ENCODE measurements at regions not wholly inside any gene's neighbourhood (a gene's known extent, or its start where the extent isn't known, plus 50 kb on each side); places are given as distances from the start of the nearest gene placed in this dataset.

- ATAC-seq (no peak), DNase-seq (no peak)
- intact Hi-C loops (cut with DNase I), result no loop called here
- H3K9me3 ChIP-seq, result peaks cover 0 to 16% (median 0%) of the 10 kb centered on the region in 11 donors
- H3K4me1 ChIP-seq, result peaks cover 0 to 9% (median 0%) of the 10 kb centered on the region in 9 donors
- no peak for TF ChIP-seq CTCF (IDR thresholded peaks at IDR 0.05)
- no peaks in the 10 kb centered on the region for H3K27me3 ChIP-seq
- 90 to 95% methylated on average over 7 of the region's 7 CpGs for WGBS, 2 donors
- H3K27ac ChIP-seq, result no peak overlapping the region
- H3K36me3 ChIP-seq, result no peaks in the 10 kb centered on the region
- no peak overlapping the region for H3K4me3 ChIP-seq
These were observed 249.3 kb upstream of the ZMIZ1 start for GRCh38 chr10:78819361-78820006.

- H3K9me3 ChIP-seq, result peaks cover 0 to 16% (median 0%) of the 10 kb centered on the region in 11 donors
- H3K4me1 ChIP-seq, result peaks cover 0 to 9% (median 0%) of the 10 kb centered on the region in 9 donors
- H3K36me3 ChIP-seq, result no peaks in the 10 kb centered on the region
- H3K4me3 ChIP-seq, result no peak overlapping the region
- ATAC-seq, result no peak
- no peak for TF ChIP-seq CTCF (IDR thresholded peaks at IDR 0.05)
- no peak overlapping the region for H3K27ac ChIP-seq
- no peaks in the 10 kb centered on the region for H3K27me3 ChIP-seq
- intact Hi-C loops (cut with DNase I), result no loop called here
- WGBS, 2 donors, result 66 to 76% methylated on average over 2 of the region's 2 CpGs
- DNase-seq, result no peak
These were observed 248.8 kb upstream of the ZMIZ1 start for GRCh38 chr10:78820007-78820362.

GRCh38 chr10:78821052-78821451 is 247.7 kb upstream of the ZMIZ1 start:
- no peaks in the 10 kb centered on the region for H3K36me3 ChIP-seq
- WGBS, 2 donors, result 66 to 81% methylated on average over 4 of the region's 4 CpGs

More at GRCh38 chr10:78821052-78821451, 247.7 kb upstream of the ZMIZ1 start:
- Histone ChIP-seq H3K27me3 (no peaks in the 10 kb centered on the region), H3K27ac (no peak overlapping the region), H3K4me3 (no peak overlapping the region), H3K9me3 (peaks cover 0 to 16% (median 0%) of the 10 kb centered on the region in 11 donors), H3K4me1 (peaks cover 0 to 9% (median 0%) of the 10 kb centered on the region in 9 donors)
- DNase-seq, result no peak
- intact Hi-C loops (cut with DNase I), result no loop called here
- no peak for TF ChIP-seq CTCF (IDR thresholded peaks at IDR 0.05)
- ATAC-seq, result no peak
